ENCODE measurements at regions not wholly inside any gene's neighbourhood (a gene's known extent, or its start where the extent isn't known, plus 50 kb on each side); places are given as distances from the start of the nearest gene placed in this dataset.
"Not testable (repeated sequence)": the region's sequence is repeated elsewhere in the genome, so short reads cannot be mapped to it uniquely, and the experiment has no call there.

- Histone ChIP-seq H3K4me3 (no peak overlapping the region), H3K27ac (no peak overlapping the region), H3K36me3 (no peaks in the 10 kb centered on the region), H3K4me1 (ENCODE audit: low read depth) (no peaks in the 10 kb centered on the region), H3K9me3 (ENCODE audit: low read depth) (no peaks in the 10 kb centered on the region), H3K27me3 (no peaks in the 10 kb centered on the region)
- no peak for DNase-seq (ENCODE audit: low read depth in 1 of 2, low spot score in 1 of 2)
- no peak for TF ChIP-seq CTCF (IDR thresholded peaks at IDR 0.05; ENCODE audit: low read depth, low read length)
These were observed 1919.9 kb upstream of the LRRTM1 start for GRCh38 chr2:82224301-82224940.

- no peak for DNase-seq (ENCODE audit: low read depth in 1 of 2, low spot score in 1 of 2)
- Histone ChIP-seq H3K4me3 (no peak overlapping the region), H3K9me3 (ENCODE audit: low read depth) (no peaks in the 10 kb centered on the region), H3K4me1 (ENCODE audit: low read depth) (no peaks in the 10 kb centered on the region), H3K36me3 (no peaks in the 10 kb centered on the region), H3K27me3 (no peaks in the 10 kb centered on the region), H3K27ac (no peak overlapping the region)
- no peak for TF ChIP-seq CTCF (IDR thresholded peaks at IDR 0.05; ENCODE audit: low read depth, low read length)
These were observed 1910.7 kb upstream of the LRRTM1 start for GRCh38 chr2:82215212-82215611.

- no peak for DNase-seq (ENCODE audit: low read depth in 1 of 2, low spot score in 1 of 2)
- H3K9me3 ChIP-seq (ENCODE audit: low read depth) = no peaks in the 10 kb centered on the region
- no peaks in the 10 kb centered on the region for H3K36me3 ChIP-seq
- H3K4me3 ChIP-seq = no peak overlapping the region
- no peak overlapping the region for H3K27ac ChIP-seq
- H3K4me1 ChIP-seq (ENCODE audit: low read depth) = no peaks in the 10 kb centered on the region
- no peak for TF ChIP-seq CTCF (IDR thresholded peaks at IDR 0.05; ENCODE audit: low read depth, low read length)
- no peaks in the 10 kb centered on the region for H3K27me3 ChIP-seq
These were observed 1894.9 kb upstream of the LRRTM1 start for GRCh38 chr2:82199493-82199852.

GRCh38 chr2:82198809-82199492, 1894.4 kb upstream of the LRRTM1 start:
- Histone ChIP-seq H3K36me3 (no peaks in the 10 kb centered on the region), H3K27me3 (no peaks in the 10 kb centered on the region), H3K4me1 (ENCODE audit: low read depth) (no peaks in the 10 kb centered on the region), H3K9me3 (ENCODE audit: low read depth) (no peaks in the 10 kb centered on the region), H3K27ac (no peak overlapping the region), H3K4me3 (no peak overlapping the region)
- no peak for TF ChIP-seq CTCF (IDR thresholded peaks at IDR 0.05; ENCODE audit: low read depth, low read length)
- DNase-seq (ENCODE audit: low read depth in 1 of 2, low spot score in 1 of 2) = no peak

- Histone ChIP-seq H3K4me3 (no peak overlapping the region), H3K4me1 (ENCODE audit: low read depth) (no peaks in the 10 kb centered on the region), H3K27ac (no peak overlapping the region), H3K27me3 (no peaks in the 10 kb centered on the region), H3K9me3 (ENCODE audit: low read depth) (no peaks in the 10 kb centered on the region), H3K36me3 (no peaks in the 10 kb centered on the region)
- TF ChIP-seq CTCF (IDR thresholded peaks at IDR 0.05; ENCODE audit: low read depth, low read length) = no peak
- no peak for DNase-seq (ENCODE audit: low read depth in 1 of 2, low spot score in 1 of 2)
These were observed 1877.7 kb upstream of the LRRTM1 start for GRCh38 chr2:82182270-82182669.

- not testable (repeated sequence) for H3K9me3 ChIP-seq (ENCODE audit: low read depth); H3K27ac ChIP-seq; H3K27me3 ChIP-seq; H3K4me1 ChIP-seq (ENCODE audit: low read depth); H3K36me3 ChIP-seq; H3K4me3 ChIP-seq; DNase-seq (ENCODE audit: low read depth in 1 of 2, low spot score in 1 of 2)
These were observed 1870.7 kb upstream of the LRRTM1 start for GRCh38 chr2:82175210-82175609.

Data from cardiac muscle cell (in vitro differentiated cells and primary cell).